ENCODE measurements at regions not wholly inside any gene's neighbourhood (a gene's known extent, or its start where the extent isn't known, plus 50 kb on each side); places are given as distances from the start of the nearest gene placed in this dataset.

GRCh38 chr2:221088506-221088905, 483.6 kb downstream of the EPHA4 start:
- Mint-ChIP-seq H3K4me3 (no peak overlapping the region), H3K27ac (no peak overlapping the region), H3K36me3 (no peaks in the 10 kb centered on the region), H3K27me3 (peaks cover 21% of the 10 kb centered on the region), H3K9me3 (no peaks in the 10 kb centered on the region), H3K4me1 (ENCODE audit: unreplicated experiment) (peaks cover 5% of the 10 kb centered on the region)
- DNase-seq (ENCODE audit: extremely low spot score, unreplicated experiment): no peak
- no peak for TF ChIP-seq CTCF (conservative IDR thresholded peaks at IDR 0.05)

GRCh38 chr2:221095356-221095755, 476.7 kb downstream of the EPHA4 start:
- DNase-seq (ENCODE audit: extremely low spot score, unreplicated experiment): no peak
- Mint-ChIP-seq H3K27me3 (peaks cover 34% of the 10 kb centered on the region), H3K4me3 (no peak overlapping the region), H3K36me3 (no peaks in the 10 kb centered on the region), H3K9me3 (no peaks in the 10 kb centered on the region), H3K27ac (no peak overlapping the region), H3K4me1 (ENCODE audit: unreplicated experiment) (peaks cover 32% of the 10 kb centered on the region)
- no peak for TF ChIP-seq CTCF (conservative IDR thresholded peaks at IDR 0.05)

DNA sequence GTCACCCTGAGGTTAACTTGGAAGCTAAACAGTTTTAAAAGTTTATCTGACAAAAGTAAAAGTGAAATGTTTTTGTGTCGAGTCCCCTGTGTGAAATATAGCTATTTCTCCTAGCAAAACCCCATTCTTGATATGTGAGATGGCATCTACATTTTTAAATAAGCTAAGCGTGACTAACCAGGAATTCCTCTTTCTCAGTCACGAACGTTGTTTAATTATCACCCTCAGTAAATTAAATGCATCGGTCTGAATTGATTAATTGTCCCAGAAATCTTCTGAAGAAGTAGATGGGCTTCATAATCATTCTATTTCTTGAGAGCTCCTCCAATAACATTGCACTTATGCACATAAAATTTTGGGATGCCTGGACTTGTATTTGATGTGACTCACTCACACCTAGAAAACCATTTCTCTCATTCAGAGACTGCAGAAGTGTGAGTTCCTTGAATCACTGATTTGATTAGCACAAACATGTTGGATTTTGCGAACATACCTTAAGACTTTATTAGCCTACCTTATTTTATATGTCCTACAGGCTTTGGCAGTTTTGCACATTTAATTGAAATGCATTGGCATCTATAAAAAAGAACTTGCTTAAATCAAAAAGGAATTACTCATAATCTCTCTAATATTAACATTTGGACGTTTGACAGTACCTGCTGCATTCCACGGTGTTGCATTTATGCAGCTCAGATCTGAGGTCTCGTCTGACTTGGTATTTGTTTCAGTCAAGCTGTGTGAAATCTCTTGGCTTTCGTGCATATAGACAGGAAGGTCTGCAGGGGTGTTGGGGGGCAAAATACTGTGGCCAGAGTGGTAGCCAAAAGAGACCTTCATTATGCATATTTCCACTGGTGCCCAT, 475.2 kb downstream of the EPHA4 start:
- no peak for DNase-seq (ENCODE audit: extremely low spot score, unreplicated experiment)
- no peaks in the 10 kb centered on the region for H3K36me3 Mint-ChIP-seq
- TF ChIP-seq CTCF (conservative IDR thresholded peaks at IDR 0.05): no peak
- H3K9me3 Mint-ChIP-seq: no peaks in the 10 kb centered on the region
- peaks cover 32% of the 10 kb centered on the region for H3K4me1 Mint-ChIP-seq (ENCODE audit: unreplicated experiment)
- H3K27ac Mint-ChIP-seq: no peak overlapping the region
- no peak overlapping the region for H3K4me3 Mint-ChIP-seq
- H3K27me3 Mint-ChIP-seq: peaks cover 29% of the 10 kb centered on the region

DNA sequence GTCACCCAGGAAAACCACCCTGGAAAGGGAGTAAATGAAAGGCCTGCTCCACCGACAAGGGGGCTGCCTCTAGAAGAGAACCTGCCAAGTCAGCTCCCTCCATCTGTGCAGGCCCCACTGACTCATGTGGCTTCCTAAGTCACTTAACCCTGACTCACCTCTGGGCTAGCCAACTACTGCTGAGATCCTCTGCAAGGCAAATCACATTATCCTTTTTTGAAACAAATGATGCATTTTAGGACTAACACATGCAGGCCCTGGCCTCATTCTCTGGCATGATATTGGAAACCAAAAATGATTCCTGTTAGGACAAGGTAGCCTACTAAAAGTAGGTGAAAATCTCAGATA, 474.6 kb downstream of the EPHA4 start:
- no peaks in the 10 kb centered on the region for H3K9me3 Mint-ChIP-seq
- no peak for TF ChIP-seq CTCF (conservative IDR thresholded peaks at IDR 0.05)

DNA sequence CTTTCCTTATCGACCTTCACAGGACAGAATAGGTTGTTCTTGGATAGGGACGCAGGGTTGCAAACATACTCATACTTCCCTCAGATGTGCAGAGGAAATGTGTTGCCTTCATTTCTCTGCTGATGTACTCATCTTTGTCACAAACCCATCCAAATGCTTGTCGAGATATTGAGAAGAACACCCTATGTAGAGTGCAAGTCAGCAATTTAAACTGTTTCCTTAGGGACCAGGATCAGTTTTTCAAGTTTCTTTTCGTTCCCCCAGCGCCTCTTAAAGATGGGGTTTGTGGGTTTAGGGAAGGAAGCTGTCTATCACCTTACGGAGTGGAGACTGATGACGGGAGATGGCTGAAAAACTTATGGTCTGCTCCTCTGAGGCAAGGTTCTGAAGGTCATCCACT, 474.2 kb downstream of the EPHA4 start:
- Mint-ChIP-seq H3K36me3 (no peaks in the 10 kb centered on the region), H3K27me3 (peaks cover 28% of the 10 kb centered on the region), H3K9me3 (no peaks in the 10 kb centered on the region), H3K4me1 (ENCODE audit: unreplicated experiment) (peaks cover 32% of the 10 kb centered on the region), H3K4me3 (no peak overlapping the region), H3K27ac (no peak overlapping the region)
- no peak for DNase-seq (ENCODE audit: extremely low spot score, unreplicated experiment)
- no peak for TF ChIP-seq CTCF (conservative IDR thresholded peaks at IDR 0.05)

More for the DNA sequence above, 474.6 kb downstream of the EPHA4 start:
- peaks cover 29% of the 10 kb centered on the region for H3K27me3 Mint-ChIP-seq
- H3K27ac Mint-ChIP-seq: no peak overlapping the region
- H3K4me3 Mint-ChIP-seq: no peak overlapping the region
- no peak for DNase-seq (ENCODE audit: extremely low spot score, unreplicated experiment)
- peaks cover 32% of the 10 kb centered on the region for H3K4me1 Mint-ChIP-seq (ENCODE audit: unreplicated experiment)
- H3K36me3 Mint-ChIP-seq: no peaks in the 10 kb centered on the region
